VCaP (cell line): ENCODE measurements at regions not wholly inside any gene's neighbourhood (a gene's known extent, or its start where the extent isn't known, plus 50 kb on each side); places are given as distances from the start of the nearest gene placed in this dataset.
A peak's percentile ranks its signal among the peaks of the same experiment; 100 is the strongest.

Experiments used
- H3K27ac ChIP-seq: fragments of 450-650 bp; 2 replicates; pipeline ENCODE4 v1.5.1; 2017
- TF ChIP-seq, protein P1 (sequence below): fragments of 450-650 bp; conservative IDR thresholded peaks from 2 replicates; pipeline ENCODE4 v1.5.1; 2017; ENCODE audit warnings: mild to moderate bottlenecking, moderate library complexity

DNA sequence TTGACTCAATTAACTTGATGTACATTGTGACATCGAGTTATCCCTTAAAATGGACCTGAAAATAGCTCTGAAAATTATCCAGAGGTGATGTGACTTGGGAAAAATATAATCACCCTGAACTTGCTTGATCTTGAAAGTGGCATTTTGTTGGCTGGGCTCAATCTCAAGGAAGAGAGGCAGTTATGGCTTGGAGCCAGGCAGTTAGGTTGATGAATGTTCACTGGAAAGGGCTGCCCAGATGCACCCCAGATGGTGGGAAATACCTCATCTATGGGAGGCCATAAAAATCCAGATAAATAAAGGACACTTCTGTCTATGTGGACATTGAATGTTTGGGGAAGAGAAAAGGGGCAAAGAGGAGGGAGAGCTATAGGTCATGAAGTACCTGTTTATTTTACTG, 55.7 kb upstream of the OR5AN1 start:
- TF ChIP-seq, protein P1, sequence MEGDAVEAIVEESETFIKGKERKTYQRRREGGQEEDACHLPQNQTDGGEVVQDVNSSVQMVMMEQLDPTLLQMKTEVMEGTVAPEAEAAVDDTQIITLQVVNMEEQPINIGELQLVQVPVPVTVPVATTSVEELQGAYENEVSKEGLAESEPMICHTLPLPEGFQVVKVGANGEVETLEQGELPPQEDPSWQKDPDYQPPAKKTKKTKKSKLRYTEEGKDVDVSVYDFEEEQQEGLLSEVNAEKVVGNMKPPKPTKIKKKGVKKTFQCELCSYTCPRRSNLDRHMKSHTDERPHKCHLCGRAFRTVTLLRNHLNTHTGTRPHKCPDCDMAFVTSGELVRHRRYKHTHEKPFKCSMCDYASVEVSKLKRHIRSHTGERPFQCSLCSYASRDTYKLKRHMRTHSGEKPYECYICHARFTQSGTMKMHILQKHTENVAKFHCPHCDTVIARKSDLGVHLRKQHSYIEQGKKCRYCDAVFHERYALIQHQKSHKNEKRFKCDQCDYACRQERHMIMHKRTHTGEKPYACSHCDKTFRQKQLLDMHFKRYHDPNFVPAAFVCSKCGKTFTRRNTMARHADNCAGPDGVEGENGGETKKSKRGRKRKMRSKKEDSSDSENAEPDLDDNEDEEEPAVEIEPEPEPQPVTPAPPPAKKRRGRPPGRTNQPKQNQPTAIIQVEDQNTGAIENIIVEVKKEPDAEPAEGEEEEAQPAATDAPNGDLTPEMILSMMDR: no peak
- no peak overlapping the region for H3K27ac ChIP-seq

DNA sequence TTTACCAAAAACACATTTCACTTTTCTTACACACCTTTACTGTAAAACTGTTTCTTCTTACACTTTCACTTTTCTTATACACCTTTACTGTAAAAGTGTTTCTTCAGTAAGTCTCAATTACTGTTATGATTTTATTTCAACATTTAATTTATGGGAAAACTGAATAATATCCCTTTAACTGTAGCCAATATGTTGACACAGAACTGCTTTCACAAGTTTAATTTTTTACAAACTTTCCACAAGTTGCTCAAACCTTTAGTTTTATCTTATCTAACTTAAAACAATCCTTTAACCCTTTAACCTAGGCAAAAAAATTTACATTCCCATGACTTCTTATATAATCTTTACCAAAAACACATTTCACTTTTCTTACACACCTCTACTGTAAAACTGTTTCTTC, 63.3 kb upstream of the OR5AN1 start:
- TF ChIP-seq, protein P1: no peak
- H3K27ac ChIP-seq: no peak overlapping the region

DNA sequence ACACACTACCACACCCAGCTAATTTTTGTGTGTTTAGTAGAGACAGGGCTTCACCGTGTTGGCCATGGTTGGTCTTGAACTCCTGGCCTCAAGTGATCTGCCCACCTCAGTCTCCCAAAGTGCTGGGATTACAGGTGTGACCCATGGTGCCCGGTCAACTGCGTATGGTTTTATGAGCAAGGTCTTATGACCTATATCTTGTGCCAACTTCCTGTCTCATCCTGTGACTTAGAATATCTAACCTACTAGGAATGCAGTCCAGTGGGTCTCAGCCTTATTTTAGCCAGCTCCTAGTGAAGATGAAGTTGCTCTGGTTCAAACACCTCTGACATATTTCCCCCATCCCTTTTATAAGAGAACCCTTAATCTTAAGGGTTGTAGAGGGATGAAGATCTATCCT, 66.1 kb upstream of the OR5AN1 start:
- H3K27ac ChIP-seq: no peak overlapping the region
- TF ChIP-seq, protein P1: no peak

DNA sequence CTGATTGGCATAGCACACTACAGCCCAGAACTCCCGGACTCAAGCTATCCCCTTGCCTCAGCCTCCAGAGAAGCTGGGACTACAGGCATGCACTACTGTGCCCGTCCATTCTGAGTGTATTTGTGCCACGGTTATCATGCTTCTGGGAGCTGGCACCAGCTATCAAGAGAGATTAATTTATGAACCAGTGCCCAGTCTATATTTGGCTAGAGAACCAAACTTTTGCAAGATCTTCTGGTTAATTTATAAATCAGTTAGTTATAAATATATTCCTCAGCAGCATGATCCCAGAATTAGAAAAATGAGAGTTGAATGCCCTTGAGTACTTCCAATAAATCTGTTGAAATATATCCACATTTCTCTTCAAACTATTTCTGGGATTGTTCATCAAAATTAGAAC, 67.5 kb upstream of the OR5AN1 start:
- no peak overlapping the region for H3K27ac ChIP-seq
- TF ChIP-seq, protein P1: no peak

DNA sequence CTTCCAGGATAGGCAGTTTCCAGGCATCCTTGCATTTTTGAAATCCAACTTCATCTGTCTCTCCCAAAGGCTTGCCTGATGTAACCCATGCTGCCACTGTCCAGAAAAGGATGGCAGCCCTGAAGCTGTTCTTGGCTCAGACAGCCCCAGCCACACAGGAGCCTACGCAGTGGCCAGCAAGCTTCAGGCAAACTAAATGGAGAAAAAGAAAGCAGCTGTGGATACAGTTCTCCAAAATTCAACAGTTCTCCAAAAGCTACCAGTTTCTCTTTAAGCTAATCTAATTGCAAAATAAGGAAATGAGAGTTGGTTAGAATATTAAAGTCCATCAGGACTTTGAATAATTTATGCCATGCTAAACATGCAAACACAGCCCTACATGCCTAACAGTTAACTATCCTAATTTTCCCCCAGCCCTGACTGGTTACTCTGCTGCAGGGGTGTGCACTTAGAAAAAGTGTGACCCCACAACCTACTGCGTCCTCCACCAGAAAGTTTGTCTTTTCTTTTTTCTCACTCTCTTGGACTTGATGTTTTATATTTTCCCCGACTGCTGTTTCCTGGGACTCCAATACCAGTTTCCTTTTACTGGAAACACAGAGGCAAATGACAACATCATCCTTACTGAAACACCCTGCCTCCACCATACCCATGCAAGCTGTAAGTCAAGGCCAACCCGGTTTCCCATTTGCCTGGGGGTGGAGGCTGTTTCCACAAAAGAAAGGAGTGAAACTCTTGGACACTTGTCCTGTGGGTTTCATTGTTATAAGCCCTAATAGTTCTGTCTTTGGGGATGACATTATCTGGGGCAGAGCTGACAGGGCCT, 69.1 kb upstream of the OR5AN1 start:
- TF ChIP-seq, protein P1: no peak
- no peak overlapping the region for H3K27ac ChIP-seq

DNA sequence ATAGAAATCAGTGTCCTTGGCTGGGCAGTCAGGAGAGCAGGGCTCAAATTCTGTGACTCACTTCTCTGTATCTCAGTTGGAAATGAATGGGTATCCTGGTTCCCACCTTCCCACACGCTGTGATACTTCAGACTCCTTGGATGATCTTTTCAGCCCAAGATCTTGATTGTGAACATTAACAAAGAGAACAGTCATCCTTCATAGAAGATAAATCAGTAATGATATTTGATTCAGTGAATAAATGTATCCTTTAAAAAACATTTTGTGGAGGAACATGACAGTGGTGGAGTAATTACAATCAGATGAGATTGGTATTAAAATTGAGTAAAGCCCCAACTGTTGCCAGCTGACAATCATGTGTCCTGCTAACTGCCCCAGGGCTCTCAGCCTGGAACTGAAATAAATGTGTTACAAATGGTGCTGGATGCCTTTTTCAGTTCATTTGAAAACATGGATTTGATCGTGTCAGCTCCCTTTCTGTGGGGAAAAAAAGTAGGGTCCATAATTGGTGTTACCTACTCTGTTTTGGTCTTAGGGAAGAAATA, 72.9 kb upstream of the OR5AN1 start:
- TF ChIP-seq, protein P1: no peak
- no peak overlapping the region for H3K27ac ChIP-seq

DNA sequence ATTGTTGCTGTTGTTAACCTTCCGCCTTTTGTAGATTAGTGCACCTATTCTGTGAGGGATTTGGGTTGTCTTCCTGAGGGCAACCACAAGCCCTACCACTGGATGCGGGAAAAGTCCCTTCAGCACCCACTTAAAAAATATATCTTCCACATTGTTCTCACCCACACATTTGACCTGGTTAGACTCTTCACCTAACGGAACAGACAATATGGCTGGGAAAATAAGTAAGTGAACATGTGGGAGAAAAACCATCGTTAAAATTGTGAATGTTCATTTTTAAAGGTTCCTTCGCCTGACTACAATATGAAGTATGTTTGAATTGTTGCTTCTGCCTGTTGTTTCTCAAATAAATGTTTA, 72.0 kb upstream of the MPEG1 start:
- H3K27ac ChIP-seq: no peak overlapping the region
- TF ChIP-seq, protein P1: peak; percentile 60
